D721Med (cell line): ENCODE measurements at regions not wholly inside any gene's neighbourhood (a gene's known extent, or its start where the extent isn't known, plus 50 kb on each side); places are given as distances from the start of the nearest gene placed in this dataset.
"Not testable (repeated sequence)": the region's sequence is repeated elsewhere in the genome, so short reads cannot be mapped to it uniquely, and the experiment has no call there.

ENCODE experiments used
- DNase-seq: peaks from one replicate; pipeline ENCODE4 v3.0.0; 2011; ENCODE audit warnings: low spot score; ENCODE audit not compliant: insufficient read length
- FAIRE-seq: peaks from 2 replicates; lab custom pipeline; 2011; peaks lifted over from hg19 to GRCh38; lab: Jason Lieb, UNC
- CTCF ChIP-seq: IDR thresholded peaks from 2 replicates; pipeline ENCODE4 v1.5.1; 2012; ENCODE audit warnings: mild to moderate bottlenecking, control low read depth; ENCODE audit not compliant: insufficient read depth; ENCODE audit errors: missing control alignments

- not testable (repeated sequence) for DNase-seq, FAIRE-seq
Observed at GRCh38 chr13:86253497-86253896, 454.3 kb upstream of the SLITRK6 start.

DNA sequence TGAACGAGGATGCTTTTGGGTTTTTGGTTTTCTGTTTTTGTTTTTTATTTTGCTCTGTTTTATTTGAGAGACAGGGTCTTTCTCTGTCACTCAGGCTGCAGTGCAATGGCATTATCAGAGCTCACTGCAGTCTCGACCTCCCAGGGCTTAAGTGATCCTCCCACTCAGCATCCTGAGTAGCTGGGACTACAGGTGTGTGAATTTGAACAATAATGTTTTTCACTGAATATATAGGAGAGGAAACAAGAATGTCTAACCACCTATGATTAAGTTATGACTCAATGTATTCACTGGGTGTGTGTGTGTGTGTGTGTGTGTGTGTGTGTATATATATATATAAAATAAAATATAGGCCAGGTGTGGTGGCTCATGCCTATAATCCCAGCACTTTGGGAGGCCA, 456.6 kb upstream of the SLITRK6 start:
- not testable (repeated sequence) for DNase-seq, FAIRE-seq

DNA sequence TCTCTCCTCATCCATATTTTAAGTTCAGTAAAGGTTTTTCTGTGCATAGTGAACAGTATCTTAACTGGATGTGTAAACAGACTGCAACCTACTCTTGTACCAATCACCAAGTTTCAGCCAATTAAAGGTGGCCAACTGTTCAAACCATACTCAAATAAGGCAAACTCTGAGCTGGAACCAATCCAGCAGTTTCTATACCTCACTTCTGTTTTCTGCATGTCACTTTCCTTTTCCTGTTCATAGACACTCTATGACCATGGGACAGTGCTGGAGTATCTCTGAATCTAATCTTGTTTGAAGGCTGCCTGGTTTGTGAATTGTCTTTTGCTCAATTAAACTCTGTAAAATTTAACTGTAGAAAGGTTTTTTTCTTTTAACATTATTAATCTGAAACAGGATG, 470.3 kb upstream of the SLITRK6 start:
- DNase-seq, result no peak
- TF ChIP-seq CTCF, result no peak
- FAIRE-seq, result no peak

DNA sequence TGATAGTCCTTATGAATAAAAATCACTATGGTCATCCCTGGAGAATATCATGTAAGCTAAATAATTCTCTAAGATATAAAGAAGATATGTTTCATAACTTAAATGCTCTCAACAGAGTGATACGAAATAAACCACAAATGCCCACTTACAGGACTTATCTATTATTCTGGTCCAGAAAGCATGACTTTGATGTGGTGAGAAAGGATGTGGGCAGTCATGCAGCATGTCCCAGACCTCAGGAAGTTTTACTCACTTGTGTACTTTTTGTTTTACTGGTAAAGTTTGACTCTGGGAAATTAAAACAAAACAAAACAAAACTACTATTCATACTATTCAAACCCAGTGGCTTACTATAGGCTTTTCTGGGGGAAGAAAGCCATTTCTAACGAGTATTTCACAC, 483.2 kb upstream of the SLITRK6 start:
- no peak for TF ChIP-seq CTCF
- DNase-seq (no peak), FAIRE-seq (no peak)

DNA sequence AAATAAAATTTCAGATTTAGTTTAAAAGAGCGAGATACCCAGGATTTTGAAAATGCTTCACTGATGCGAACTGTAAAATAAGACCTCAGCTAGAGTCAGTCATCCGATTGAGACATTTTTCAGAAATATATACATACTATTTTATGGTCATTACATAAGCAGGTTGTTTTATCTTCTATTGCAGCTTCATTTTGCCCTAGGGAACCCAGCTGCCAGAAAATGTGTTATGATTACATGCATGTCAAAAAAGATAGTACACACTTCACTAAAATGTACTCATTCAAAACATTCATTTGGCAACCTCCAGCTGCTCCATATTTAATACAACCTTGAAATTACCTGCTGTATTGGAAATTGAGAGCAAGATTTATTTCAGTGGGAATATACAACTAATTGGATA, 483.8 kb upstream of the SLITRK6 start:
- no peak for FAIRE-seq
- no peak for TF ChIP-seq CTCF
- DNase-seq, result no peak

- TF ChIP-seq CTCF, result no peak
- peak; percentile 74 for FAIRE-seq
- DNase-seq, result no peak
Observed at GRCh38 chr13:86298725-86299124, 499.5 kb upstream of the SLITRK6 start.

- no peak for FAIRE-seq
- DNase-seq, result no peak
- TF ChIP-seq CTCF, result no peak
Observed at GRCh38 chr13:86299128-86299527, 499.9 kb upstream of the SLITRK6 start.

GRCh38 chr13:86309881-86310280, 510.7 kb upstream of the SLITRK6 start:
- FAIRE-seq (peak; percentile 6), DNase-seq (no peak)
- no peak for TF ChIP-seq CTCF

- no peak for FAIRE-seq
- no peak for TF ChIP-seq CTCF
- DNase-seq, result no peak
Observed at GRCh38 chr13:86313421-86313820, 514.2 kb upstream of the SLITRK6 start.
